ENCODE measurements at regions not wholly inside any gene's neighbourhood (a gene's known extent, or its start where the extent isn't known, plus 50 kb on each side); places are given as distances from the start of the nearest gene placed in this dataset.

DNA sequence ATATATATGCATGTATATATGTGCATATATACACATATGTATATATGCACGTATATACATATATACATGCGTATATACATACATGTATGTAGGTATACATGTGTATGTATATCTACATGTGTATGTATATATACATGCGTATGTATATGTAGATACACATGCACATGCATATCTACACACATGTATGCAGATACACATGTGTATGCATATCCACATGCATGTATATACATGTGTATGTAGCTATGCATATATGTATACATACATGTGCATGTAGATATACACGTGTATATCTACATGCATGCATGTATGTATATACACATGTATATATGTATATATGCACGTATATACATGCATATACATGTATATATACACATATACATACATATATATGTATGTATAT is 95.8 kb upstream of the STEAP4 start:
- DNase-seq: no peak

DNA sequence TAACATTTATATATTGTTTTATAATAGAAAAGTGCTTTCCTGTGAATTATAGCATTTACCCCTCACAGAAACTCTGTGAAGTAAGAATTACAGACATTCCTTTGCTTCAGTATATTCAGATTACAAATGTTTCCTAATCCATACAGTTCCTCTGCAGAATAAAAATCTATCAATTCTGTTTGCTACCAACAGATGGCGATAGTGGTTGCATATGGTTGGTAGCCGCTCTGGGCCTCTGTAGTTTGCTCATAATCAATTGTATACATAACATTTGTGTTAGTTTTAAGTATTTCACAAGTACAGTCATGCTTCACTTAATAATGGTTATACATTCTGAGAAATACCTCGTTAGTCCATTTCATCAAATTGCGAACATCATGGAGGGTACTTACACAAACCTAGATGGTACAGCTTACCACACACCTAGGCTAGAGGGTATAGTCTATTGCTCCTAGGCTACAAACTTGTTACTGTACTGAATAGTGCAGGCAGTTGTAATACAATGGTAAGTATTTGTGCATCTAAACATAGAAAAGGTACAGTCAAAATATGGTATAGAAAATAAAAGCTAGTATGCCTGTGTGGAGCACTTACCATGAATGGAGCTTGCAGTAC is 94.4 kb upstream of the STEAP4 start:
- peak; percentile 3 to 21 for DNase-seq

DNA sequence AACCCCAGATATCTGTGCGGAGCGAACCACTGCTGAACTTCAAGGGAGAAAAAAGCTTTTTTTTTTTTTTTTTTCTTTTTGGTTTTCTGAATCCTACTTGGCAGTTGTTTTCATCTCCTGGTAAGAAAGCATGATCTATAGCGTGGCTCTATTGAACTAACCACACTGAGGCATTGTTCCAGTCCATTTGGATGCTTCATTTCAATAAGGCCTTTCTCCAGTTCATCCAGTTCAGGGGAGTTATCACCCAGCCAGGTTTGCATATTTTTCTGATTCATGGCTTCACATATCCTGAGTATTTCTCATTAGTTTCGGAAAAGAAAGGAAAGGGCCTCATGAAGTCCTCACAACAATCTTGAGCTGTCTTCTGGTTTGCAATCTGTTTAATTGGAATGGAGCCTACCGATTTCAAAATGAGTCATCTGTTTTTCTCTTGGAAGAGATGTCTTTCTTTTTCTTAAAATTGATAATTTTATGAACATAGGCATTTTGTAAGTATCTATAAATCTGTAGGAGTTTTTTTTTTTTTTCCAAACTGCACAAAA is 93.1 kb upstream of the STEAP4 start:
- no peak for DNase-seq

DNA sequence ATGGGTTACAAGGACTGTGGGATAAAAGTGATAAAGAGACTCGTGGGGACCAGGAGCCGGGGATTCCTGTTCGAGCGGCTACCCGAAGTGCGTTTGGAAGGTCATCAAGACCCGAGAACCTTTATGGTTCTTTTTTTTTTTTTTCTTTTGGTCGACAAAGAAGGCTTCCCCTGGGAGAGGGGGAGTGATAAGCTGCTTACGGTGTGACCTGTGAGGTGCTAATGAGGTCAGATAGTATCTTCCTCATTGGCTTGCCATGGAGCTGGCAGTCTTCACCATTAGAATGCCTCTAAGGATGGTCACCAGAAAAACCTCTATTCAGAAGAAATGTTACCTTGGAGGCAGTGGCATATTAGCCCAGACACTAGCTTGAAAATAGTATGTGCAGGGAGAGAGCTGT is 92.3 kb upstream of the STEAP4 start:
- DNase-seq: no peak

DNA sequence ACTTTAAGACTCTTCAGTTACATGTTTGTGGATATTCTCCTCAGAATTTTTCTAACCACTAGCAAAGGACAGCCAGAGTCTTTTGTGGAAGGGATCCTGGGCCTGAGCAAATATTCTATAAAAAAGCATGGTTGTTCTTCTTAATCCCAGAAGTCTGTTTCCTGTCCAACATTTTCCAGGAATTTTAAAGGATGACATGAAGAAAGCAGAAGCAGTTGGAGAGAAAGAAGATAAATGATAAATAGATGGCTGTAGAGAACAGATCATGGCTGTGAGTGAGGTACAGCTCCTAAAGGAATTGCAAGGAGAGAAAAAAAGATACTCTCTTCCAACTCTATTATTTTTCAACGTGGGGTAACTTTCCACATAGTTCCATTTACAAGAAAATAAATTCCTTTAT is 91.8 kb upstream of the STEAP4 start:
- DNase-seq: no peak

DNA sequence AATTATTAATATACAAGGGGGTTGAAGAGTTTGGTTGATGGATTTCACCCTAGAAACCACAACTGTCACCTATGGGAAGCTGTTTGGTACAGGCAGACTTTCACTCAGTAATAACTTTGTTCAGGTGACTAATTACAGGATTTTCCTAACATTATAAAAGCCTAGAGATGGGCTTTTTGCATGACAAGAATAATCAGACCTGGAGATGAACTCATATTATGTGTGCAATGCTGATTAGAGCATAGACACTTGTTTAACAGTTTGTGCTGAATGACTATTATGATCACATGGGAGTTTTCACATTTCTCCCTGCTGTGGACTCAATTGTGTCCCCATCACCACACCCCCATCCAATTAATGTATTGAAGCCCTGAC is 90.2 kb upstream of the STEAP4 start:
- DNase-seq: no peak

DNA sequence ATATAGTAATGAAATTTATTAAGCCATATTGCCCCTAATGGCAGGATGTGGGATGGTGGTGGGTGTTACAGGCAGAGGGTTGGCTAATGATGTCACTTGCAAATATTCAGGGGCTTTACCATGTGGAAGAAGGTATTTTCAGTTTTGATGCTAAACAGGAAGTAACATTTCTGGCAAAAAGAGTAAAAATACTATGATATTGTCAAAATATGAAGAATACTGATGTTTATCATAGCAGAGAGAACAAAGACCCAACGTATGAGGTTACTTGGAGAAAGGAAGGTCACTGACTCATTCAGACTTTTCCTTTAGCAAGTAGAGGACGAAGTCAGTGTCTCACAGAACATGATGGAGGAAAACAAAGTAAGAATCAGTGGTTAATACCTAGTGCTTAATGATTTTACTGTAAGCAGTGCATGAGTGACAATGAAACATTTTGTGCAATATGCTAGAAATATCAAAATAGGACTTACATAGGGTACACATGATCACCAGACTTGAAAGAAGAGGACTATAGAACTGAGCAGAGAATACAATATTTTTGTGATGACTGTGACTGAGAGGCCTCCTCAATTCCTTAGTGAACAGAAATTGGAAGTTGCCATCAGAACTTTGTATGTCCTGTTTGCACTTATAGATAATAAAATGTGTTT is 89.7 kb upstream of the STEAP4 start:
- no peak for DNase-seq

DNA sequence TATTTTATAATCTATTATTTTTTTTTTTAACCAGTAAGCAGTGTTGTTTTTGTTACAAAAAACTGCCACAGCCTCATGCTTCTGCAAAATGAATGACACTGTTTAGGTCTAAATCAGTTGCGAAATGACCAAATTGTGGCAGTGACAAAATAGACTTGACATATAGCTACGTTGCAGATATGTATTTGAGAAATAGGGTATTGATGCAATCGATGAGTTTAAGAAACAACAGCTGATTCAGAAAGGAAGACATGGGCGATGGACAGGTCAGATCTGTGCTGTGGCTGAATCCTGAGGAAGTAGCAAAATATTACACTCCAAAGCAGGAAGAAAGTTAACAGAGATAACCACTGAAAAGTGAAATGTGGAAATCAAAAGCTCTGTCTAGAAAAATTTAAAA is 89.0 kb upstream of the STEAP4 start:
- DNase-seq: no peak

DNA sequence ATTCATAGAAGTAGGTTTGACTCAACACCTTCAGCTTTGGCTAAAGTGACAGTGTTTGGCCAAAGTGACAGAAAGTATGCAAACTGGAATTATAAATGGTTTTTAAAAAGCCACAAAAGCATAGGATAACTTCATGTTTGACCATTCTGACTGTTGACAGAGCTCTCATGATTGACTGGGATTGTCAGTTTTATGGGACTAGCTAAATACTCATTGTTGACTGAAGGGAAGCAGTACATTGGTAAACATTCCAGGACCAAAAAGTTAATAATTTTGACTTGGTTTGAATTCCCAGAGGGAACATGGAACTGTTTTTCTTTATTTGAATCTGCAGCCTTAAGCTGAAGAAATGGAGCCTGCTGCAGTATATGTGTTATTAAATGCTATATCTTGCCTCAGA is 84.6 kb upstream of the STEAP4 start:
- DNase-seq: no peak

DNA sequence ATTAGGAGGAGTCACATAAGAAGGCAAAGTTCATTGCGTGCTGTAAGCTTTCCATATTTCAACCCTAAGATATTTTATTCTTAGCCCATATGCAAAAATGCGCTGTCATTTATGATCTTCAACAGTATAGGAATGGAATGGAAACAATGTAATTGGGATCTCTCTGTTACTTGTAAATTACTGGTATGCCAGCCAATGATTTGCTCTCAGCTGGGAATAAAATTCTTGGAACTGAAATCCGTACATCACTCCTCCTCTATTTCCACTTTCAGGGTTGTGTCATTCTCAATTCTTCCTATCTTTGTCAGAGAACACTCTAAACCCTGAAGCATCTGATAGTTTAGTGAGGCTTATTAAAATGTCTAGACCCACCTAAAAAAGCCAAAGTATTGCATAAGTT is 80.7 kb upstream of the STEAP4 start:
- no peak for DNase-seq

DNA sequence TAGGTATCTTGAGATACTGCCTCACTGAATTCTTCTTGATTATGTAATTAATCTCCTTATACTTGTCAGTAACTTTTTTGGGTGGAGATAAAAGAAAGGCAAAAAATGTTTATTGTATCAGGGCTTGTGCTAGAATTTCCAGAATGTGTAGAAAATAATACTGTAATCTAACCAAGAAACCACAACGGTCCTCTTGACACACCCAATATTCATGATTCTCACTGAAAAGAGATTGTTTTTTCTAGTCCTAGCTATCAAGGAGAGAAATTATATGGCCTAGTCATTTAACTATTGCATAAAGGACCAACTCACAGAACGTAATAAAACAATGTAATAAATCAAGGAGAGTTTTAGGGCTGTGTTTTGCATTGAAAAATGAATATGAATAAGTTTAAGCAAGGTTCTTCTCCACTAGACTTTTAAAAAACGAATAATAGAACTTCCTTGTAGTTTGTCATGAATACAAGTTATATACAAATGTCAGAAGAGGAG is 80.0 kb upstream of the STEAP4 start:
- DNase-seq: no peak

DNA sequence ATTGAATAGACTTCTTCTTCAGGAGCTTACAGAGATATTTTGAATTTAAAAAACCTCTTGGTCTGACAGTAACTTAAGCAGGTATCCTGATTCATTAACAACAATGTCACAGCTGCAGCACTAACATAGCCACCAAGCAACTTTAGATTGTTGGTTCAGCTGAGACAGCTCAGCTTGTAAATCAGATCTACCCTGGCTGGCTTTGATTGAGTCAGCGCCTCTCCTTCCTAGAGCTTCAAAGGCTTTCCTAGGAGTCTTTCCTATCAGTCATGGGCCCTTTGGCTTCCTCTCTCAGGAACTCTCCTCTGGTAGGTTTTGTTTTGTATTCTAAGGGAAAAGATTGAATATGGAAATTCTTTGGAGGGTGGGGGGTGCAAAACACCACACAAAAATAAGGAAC is 70.7 kb upstream of the STEAP4 start:
- DNase-seq: no peak

DNA sequence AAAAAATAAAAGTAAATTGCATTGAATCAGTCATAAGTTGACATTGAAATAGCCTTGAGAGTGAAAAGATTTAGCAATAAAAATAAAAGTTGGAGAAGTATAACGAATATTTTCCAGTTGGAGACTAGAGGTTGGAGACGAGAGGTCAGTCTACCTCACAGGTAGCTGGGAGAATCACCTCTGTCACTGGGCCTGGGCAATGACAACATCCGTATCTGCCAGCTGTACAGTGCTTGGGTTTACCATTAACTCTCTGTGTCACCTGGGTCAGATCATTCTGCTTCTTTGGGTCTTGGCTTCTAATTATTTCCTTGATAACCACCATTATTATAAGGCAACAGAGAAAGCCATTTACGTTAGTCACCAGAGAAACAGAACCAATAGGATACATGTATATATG is 62.0 kb upstream of the STEAP4 start:
- no peak for DNase-seq

DNA sequence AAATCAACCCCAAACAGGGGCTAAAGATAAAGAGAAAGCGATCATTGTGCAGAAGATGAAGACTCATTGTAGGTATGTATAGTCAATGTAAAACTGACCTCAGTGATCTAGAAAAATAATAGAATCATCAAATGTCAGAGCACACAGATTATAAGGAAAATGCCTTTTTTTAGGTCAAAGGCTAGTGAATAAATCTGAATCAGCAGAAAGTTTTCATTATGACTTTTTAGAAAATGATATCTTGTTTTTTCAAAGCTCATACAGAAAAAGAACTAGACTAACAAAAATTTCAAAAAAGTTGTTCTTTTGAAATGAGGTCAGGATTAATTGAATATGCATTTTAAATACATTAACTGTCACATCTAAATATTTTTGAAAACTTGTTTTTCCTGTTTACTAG is 60.2 kb upstream of the STEAP4 start:
- DNase-seq: no peak

DNA sequence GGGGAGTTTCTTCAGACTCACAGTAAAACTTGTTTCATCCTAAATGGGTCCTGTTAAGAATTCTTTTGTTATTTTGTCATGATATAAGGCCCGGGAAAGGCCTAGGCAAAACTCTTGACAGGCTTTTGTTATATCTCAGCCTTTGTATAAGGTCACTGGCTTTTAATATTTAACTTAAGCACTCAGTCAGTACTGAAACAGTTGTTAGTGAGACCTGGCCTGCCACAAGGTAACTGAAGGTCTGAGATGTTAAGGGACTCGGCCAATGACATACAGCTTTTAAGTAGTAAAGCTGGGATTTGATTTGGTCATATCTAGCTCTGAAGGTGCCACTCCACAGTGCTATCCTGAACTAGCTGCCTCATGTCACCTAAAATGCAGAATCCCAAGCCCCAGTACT is 57.2 kb upstream of the STEAP4 start:
- no peak for DNase-seq

DNA sequence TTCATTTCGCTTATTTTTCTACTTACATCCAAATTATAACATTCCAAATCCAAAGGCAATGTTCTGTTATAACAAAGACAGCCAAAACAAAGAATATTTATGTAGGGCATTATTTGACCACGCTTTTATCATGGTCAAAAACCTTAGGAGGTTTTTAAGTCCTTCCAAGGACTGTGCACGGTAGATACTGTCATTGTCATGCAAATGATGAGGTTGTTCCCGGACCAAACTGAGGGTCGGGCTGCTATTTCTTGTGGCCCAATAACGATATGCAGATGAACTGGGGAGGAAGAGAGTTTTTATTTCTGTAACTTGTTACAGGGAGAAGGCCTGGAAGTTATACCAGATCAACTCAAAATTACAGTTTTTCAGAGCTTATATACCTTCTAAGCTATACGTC is 56.6 kb upstream of the STEAP4 start:
- no peak for DNase-seq

DNA sequence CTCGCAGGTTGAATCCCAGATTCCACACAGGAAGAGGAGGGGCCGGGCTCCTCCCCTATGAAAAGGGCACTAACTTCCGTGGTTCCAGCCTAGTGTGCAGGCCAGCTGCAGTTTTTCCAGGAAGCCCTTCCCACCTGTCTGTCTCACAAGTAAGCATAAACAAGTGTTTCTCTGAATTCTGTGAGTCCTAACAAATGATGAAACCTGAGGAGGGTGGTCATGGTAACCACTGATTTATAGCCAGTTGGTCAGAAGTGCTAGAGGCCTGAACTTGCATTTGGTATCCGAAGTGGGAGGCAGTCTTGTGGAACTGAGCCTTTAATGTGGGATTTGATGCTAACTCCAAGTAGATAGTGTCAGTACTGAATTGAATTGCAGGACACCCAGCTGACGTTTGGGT is 54.7 kb upstream of the STEAP4 start:
- DNase-seq: peak in 1 of 2 experiments; percentile 4

DNA sequence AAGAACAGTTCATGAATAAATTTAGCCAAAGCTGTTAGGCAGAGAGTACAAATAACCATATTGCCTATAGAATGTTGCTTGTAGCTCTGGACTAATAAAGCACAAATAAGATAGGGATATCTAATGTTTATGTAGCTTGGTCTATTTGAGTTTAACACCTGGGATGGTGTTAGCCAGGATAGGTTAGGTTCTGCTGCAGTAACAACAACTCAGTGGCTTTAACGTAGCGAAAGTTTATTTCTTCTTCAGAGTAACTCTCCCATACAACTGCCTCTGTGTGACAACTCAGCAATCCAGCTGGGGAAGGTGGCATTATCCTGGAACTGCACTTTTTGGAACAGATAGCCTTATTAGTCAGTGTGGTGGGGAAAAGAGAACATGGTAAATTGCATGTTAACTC is 52.2 kb upstream of the STEAP4 start:
- no peak for DNase-seq

DNA sequence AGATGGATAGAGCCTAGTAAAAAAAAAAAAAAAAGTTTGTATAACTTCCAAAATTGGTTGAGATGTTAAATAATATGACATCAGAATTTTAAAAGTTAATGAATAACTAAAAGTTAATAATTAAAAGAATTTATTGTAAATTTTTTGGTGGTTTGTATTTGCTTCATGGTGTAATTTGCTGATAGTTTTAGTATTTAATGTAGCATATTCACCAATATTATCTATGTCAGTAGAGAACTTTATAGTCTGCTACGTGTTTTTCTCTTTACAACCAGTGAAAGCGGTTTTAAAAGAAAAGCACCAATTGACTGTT is 51.8 kb upstream of the STEAP4 start:
- DNase-seq: no peak

DNA sequence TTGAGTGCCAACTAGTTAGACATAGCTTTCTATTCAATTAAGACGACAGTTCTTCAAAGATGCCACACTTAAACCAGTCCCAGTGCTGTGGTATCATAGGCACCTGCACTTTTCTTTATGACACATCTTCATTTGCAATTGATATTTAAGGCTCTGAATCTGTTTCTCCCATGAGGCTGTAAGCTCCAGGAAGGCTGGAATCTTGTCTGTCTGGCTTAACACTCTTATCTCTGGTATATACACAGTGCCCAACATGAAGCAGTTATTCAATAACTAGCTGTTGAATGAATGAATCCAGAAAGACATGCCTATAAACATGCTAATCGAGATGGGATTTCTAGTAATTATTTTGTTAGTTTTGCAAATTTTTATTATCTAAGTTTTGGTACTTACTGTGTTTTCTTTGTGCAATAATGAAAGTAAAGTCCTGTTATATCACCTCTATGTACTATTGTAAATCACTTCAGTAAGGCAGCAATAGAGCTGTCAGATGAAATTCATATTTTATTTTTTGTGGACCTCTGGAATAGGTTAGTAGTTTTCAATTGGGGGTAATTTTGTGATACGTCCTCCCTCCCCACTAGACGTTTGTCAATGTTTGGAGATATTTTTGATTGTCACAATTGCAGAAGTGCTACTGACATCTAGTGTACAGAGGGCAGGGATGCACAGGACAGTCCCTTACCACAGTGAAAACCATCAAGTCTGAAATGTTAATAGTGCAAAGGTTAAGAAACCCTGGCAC is 51.3 kb upstream of the STEAP4 start:
- DNase-seq: no peak

DNA sequence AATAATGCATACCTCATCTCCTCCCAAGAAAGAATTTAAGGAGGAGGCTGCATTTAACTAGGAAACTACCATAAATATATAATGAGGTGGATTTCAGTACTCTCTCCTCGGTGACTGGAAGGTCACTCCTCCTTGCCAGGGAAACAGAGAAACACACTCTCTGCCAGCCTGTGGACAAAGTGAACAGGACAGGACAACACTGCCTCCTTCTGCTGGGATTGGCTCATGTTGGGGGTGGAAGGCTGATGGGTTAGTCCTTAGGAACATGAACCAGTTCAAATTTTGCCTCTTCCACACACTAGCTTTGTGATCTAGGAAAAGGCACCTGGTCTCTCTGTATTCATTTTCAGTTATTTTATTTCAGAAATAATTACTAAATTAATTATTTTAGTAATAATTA is 50.6 kb upstream of the STEAP4 start:
- no peak for DNase-seq
